Dedifferentiated amniotic fluid mesenchymal stem cell (primary cell): ENCODE measurements at regions not wholly inside any gene's neighbourhood (a gene's known extent, or its start where the extent isn't known, plus 50 kb on each side); places are given as distances from the start of the nearest gene placed in this dataset.

Experiments used
- DNase-seq: peaks from one replicate; pipeline ENCODE4 v3.0.0-alpha.2; 2016; ENCODE audit errors: extremely low spot score

DNA sequence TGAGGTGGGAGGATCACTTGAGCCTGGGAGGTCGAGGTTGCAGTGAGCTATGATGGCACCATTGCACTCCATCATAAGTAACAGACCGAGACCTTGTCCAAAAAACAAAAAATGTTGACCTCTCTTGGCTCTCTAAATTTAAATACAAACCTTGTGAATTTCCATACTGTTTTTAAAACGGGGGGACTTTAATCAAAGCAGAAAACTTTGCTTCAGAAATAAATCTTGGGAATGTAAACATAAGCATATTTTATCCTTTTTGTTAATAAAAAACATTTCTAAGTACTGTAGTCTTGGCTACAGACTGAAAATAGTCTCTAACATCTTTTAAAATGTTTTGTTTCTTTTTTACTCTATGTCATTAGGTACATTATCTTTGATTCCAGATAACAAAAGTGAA is 130.7 kb upstream of the RASSF8 start:
- no peak for DNase-seq

GRCh38 chr12:25828188-25828587 is 130.3 kb upstream of the RASSF8 start:
- DNase-seq, result no peak

DNA sequence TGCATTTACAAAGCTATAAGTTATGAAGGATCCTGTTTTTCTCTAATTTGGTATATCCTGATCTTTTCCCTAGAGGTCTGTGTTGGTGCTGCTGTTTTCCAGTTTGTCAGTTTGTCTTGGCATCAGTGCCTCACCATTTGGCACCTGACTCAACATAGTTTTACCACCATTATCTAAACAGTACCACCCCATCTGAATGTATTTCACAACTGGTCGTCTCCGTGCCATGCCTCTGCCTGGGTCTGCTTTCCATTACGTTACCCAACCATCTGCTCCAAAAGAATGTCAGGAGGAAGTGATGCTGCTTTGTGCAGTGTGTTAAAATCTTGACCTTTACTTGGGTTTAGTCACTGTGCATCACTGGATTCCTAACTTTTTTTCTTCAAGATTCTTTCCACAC is 129.3 kb upstream of the RASSF8 start:
- DNase-seq, result peak; percentile 99

- peak; percentile 61 for DNase-seq
Measured at GRCh38 chr12:25830456-25830855, 128.0 kb upstream of the RASSF8 start.

DNA sequence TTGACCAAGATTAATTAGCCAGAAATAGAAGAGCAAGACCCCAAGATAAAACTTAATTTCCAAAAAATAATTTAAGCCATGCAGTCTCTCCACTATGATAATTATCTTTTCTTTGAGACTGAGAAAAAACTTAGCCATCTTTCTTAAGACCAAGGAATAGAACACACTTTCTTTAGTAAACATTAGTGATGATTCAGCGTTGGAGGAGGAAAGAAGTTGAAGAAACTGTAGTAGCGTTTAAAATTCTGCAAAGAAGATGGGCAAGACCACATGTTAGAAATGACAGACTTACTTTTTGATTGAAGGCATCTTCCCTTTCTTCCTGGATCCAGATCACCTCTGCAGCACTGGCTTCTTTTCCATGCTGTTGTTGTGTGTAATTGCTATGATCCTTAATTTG is 124.8 kb upstream of the RASSF8 start:
- DNase-seq, result no peak

DNA sequence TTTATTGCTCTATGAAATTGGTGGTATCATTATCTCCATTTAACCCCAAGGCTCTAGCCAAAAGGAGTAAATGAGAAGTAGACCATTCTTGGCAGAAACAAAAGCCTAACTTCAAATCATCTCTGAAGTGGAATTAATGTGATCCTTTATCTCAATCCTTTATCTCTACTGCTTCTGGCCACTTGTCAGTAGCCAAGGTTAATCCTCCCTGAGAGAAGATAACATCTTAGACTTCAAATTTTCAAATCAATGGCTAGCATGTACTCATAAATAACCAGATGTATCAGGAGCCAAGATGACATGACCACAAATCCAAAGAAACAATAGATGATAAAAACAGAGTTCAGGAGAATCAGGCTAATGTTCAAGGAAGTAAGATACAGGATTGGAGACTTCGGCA is 123.1 kb upstream of the RASSF8 start:
- no peak for DNase-seq

DNA sequence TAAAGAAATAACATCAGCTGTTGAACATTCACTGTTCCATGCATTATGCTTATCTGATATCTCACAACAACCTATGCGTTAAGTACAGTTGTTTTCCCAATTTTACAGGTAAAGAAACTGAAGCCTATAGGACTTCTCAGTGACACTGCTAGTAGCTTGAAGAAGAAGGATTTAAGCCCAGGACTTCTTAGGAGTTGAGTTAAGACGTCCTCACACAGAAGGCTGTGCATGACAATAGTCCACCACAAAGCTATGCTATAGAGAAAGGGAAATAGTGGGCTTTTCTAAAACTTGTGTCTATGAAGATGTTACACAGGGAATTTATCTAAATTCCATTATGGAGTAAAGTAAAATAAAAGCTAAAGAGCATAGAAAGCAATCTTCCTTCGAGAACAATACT is 120.5 kb upstream of the RASSF8 start:
- DNase-seq, result no peak

GRCh38 chr12:25839470-25839869 is 119.0 kb upstream of the RASSF8 start:
- no peak for DNase-seq

GRCh38 chr12:25840678-25841465 is 117.6 kb upstream of the RASSF8 start:
- peak; percentile 25 for DNase-seq

- DNase-seq, result no peak
Measured at GRCh38 chr12:25842254-25842653, 116.2 kb upstream of the RASSF8 start.

DNA sequence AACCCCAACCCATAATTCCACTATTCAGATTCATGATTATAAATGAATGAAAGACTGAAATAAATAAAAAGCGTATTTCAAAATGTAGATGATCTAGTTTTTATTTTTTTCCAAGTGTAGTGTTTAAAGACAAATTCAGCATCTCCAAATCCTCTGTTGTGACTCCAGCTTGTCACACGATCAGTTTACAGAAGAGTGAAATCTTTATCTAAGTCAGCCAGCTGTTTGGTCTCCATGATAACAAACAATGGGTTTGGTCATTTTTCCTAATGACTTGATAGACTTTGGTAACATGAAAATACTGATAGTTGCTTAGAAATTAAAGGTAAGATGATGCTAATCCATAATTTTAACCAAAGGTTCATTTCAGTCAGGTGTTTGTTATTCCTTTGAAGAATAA is 114.5 kb upstream of the RASSF8 start:
- no peak for DNase-seq

DNA sequence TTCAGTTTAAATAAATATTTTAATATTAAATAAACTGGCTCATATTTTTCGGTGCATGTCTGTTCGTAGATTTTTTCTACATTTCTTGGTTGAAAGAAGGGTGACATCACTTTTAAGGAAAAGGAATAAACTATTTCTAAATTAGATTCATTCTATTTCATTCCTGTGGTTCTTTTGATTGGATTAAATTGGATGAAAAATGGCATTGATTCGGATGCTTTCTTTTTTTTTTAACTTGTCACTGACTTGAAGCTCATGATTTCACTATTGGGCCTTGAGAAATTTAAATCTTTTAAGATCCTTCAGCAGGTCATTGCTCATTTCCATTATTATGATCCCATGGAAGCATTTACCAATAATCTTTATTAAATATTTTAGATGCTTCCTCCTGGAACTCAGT is 113.1 kb upstream of the RASSF8 start:
- DNase-seq, result no peak

- peak; percentile 30 for DNase-seq
Measured at GRCh38 chr12:25852792-25853191, 105.7 kb upstream of the RASSF8 start.

DNA sequence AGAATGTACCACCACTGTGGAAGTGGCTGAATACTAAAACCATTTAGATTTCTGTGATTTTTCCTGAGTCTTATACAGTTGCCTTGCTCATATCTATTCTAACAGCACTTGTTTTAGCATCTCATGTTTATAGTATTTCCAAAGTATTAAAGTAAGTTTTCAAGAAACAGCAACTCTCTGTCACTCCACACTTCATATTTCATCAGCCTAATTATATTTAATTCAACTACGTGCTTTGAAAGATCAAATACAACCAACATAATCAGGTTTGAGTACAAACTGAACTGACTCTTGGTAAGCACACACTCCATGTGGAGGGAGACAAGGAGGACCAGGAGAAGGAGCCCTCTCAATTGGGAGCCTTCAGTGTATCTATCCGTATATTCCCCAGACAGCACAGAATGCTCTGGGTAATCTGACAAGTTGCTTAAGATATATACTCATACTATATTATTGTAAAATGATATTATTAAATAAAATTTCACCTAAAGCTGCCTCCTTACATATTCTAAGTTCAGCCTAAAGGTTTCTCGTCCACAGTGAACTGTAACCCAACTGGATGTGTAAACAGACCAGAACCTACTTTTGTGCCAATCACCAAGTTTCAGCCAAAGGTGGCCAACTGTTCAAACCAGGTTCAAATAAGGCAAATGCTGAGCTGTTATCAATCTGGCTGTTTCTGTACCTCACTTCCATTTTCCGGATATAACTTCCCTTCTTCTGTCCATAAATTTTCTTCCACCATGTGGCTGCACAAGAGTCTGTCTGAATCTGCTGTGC is 105.0 kb upstream of the RASSF8 start:
- DNase-seq, result no peak

DNA sequence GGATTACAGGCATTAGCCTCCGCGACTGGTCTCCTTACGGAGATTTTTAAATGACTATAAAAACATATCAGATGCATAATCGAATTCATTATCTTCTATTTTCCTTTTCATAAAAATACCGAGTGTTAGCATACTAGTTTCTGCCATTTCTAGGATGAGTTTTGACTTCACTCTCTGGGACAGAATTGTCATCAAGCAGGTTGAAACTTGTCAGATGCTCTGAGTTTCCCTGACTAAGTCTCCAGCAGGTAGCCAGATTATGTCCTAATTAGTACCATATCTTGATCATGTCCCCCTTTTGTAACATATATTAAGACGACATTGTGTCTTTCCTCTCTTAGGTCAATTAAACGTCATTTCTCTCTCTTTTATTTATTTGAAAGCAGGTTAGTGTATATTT is 103.5 kb upstream of the RASSF8 start:
- DNase-seq, result no peak

- DNase-seq, result no peak
Measured at GRCh38 chr12:25855716-25856115, 102.8 kb upstream of the RASSF8 start.

- DNase-seq, result no peak
Measured at GRCh38 chr12:25859976-25860375, 98.5 kb upstream of the RASSF8 start.

DNA sequence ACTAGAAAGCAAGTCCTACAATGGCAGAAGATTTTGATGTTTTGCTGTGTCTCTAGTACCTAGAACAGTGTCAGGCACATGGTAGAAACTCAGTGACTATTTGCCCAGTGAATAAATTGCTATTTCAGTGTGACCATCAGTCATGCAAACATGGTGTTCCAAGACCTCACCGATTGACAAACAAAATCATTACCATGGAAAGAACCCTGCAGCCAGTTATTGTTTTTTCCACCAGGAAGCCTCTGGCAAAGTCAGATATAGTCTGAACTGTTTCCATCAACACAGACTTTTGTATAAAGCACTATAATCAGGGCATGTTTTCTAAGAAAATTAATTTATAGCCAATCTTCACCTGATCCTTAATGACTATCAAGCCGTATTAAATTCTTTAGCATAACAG is 97.3 kb upstream of the RASSF8 start:
- no peak for DNase-seq

GRCh38 chr12:25864306-25865276 is 93.9 kb upstream of the RASSF8 start:
- DNase-seq, result no peak

DNA sequence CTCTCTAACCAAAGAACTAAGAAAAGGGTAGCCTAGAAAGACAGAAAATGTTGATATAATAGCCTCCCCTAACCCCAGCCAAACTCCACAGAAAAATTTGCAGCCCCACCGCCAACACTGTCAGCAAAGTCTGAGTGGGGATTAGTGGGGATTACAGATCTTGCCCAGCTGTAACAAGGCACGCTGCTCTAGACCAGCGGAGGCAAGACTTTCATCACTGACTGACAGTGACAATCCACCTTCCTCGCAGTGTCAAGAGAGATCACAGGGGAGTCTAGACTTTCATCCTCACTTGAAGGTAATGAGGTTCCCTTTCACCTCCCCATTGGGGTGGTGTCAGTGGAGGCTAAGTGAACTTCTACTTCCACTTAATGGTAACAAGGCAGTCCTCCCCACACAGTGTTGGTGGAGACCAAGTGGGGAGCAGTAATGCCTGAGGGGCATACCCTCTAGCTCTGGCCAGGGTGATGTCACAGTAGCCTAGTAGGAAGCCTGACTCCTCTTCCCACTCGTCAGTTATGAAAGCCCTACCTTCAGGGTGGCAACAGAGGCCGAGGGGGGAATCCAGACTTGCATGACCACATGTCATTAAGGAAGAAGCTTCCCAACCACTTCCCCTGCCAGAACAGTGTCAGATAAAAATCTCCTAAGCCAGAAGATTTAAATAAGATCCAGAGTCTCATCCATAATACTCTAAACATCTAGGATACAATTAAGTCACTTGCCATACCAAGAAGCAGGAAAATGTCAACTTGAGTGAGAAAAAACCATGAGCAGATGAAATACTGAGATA is 91.7 kb upstream of the RASSF8 start:
- no peak for DNase-seq

DNA sequence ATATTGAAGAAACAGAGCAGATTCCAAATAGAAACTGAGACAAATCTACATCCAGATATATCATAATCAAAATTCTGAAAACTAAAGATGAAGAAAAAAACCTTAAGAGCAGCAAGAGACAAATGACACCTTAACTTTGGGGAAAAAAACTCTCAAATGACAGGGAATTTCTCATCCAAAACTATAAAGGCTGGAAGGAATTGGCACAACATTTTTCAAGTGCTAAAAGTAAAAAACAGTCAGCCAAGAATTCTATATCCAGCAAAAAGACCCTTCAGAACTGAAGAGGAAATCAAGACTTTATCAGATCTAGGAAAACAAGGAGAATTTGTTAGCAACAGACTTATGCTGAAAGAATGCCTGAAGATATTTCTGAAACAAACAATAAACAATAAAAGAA is 90.3 kb upstream of the RASSF8 start:
- no peak for DNase-seq
